IPS-18c (cell line): ENCODE measurements at regions not wholly inside any gene's neighbourhood (a gene's known extent, or its start where the extent isn't known, plus 50 kb on each side); places are given as distances from the start of the nearest gene placed in this dataset.

Experiments
- H3K4me3 ChIP-seq: 2 replicates; pipeline ENCODE4 v1.7.0; 2013; ENCODE audit warnings: low read depth, mild to moderate bottlenecking, low read length, moderate library complexity; ENCODE audit not compliant: insufficient read depth
- H3K9me3 ChIP-seq: one replicate; pipeline ENCODE4 v1.6.1; 2013; ENCODE audit warnings: mild to moderate bottlenecking, low read length, moderate library complexity; ENCODE audit not compliant: control insufficient read depth, insufficient read depth

GRCh38 chr5:29389993-29390392 lies 1803.5 kb upstream of the CDH6 start:
- Histone ChIP-seq H3K4me3 (no peak overlapping the region), H3K9me3 (peaks cover under 1% of the 10 kb centered on the region)

GRCh38 chr5:29387384-29387783 lies 1806.1 kb upstream of the CDH6 start:
- Histone ChIP-seq H3K9me3 (no peaks in the 10 kb centered on the region), H3K4me3 (no peak overlapping the region)

GRCh38 chr5:29382780-29383179 lies 1810.7 kb upstream of the CDH6 start:
- no peaks in the 10 kb centered on the region for H3K9me3 ChIP-seq
- H3K4me3 ChIP-seq: no peak overlapping the region

GRCh38 chr5:29380029-29380428 lies 1813.5 kb upstream of the CDH6 start:
- no peak overlapping the region for H3K4me3 ChIP-seq
- no peaks in the 10 kb centered on the region for H3K9me3 ChIP-seq

- no peaks in the 10 kb centered on the region for H3K9me3 ChIP-seq
- H3K4me3 ChIP-seq: no peak overlapping the region
These were observed 1813.9 kb upstream of the CDH6 start for GRCh38 chr5:29379619-29380018.

GRCh38 chr5:29378104-29378503 lies 1815.4 kb upstream of the CDH6 start:
- Histone ChIP-seq H3K4me3 (no peak overlapping the region), H3K9me3 (no peaks in the 10 kb centered on the region)

- H3K4me3 ChIP-seq: no peak overlapping the region
- no peaks in the 10 kb centered on the region for H3K9me3 ChIP-seq
These were observed 1823.2 kb upstream of the CDH6 start for GRCh38 chr5:29370248-29370647.

GRCh38 chr5:29367176-29367833 lies 1826.2 kb upstream of the CDH6 start:
- Histone ChIP-seq H3K9me3 (no peaks in the 10 kb centered on the region), H3K4me3 (no peak overlapping the region)

- Histone ChIP-seq H3K4me3 (no peak overlapping the region), H3K9me3 (peaks cover 3% of the 10 kb centered on the region)
These were observed 1842.3 kb upstream of the CDH6 start for GRCh38 chr5:29351170-29351569.

- H3K4me3 ChIP-seq: no peak overlapping the region
- H3K9me3 ChIP-seq: no peaks in the 10 kb centered on the region
These were observed 1856.5 kb upstream of the CDH6 start for GRCh38 chr5:29337030-29337429.

- Histone ChIP-seq H3K9me3 (no peaks in the 10 kb centered on the region), H3K4me3 (no peak overlapping the region)
These were observed 1871.9 kb upstream of the CDH6 start for GRCh38 chr5:29321591-29321990.

- Histone ChIP-seq H3K9me3 (no peaks in the 10 kb centered on the region), H3K4me3 (no peak overlapping the region)
These were observed 1884.1 kb upstream of the CDH6 start for GRCh38 chr5:29309359-29309758.

GRCh38 chr5:29307478-29307877 lies 1886.0 kb upstream of the CDH6 start:
- H3K4me3 ChIP-seq: no peak overlapping the region
- no peaks in the 10 kb centered on the region for H3K9me3 ChIP-seq

- H3K4me3 ChIP-seq: no peak overlapping the region
These were observed 1888.9 kb upstream of the CDH6 start for GRCh38 chr5:29304545-29304944.

GRCh38 chr5:29296548-29296947 lies 1896.9 kb upstream of the CDH6 start:
- H3K4me3 ChIP-seq: no peak overlapping the region
- no peaks in the 10 kb centered on the region for H3K9me3 ChIP-seq

More at GRCh38 chr5:29304545-29304944, 1888.9 kb upstream of the CDH6 start:
- H3K9me3 ChIP-seq: no peaks in the 10 kb centered on the region

GRCh38 chr5:29277642-29278041 lies 1915.8 kb upstream of the CDH6 start:
- H3K4me3 ChIP-seq: no peak overlapping the region

GRCh38 chr5:29276371-29276770 lies 1917.1 kb upstream of the CDH6 start:
- no peaks in the 10 kb centered on the region for H3K9me3 ChIP-seq
- H3K4me3 ChIP-seq: no peak overlapping the region

More at GRCh38 chr5:29277642-29278041, 1915.8 kb upstream of the CDH6 start:
- H3K9me3 ChIP-seq: no peaks in the 10 kb centered on the region

GRCh38 chr5:29263915-29264351 lies 1929.6 kb upstream of the CDH6 start:
- Histone ChIP-seq H3K4me3 (no peak overlapping the region), H3K9me3 (no peaks in the 10 kb centered on the region)
